Mesenteric fat pad (tissue), 1 donor: ENCODE measurements at regions not wholly inside any gene's neighbourhood (a gene's known extent, or its start where the extent isn't known, plus 50 kb on each side); places are given as distances from the start of the nearest gene placed in this dataset.

Experiments used
- DNase-seq: peaks from one replicate; pipeline ENCODE4 v3.0.0-alpha.2; 2020; ENCODE audit warnings: low spot score
- donor health status: DM: yes; HTN: yes; CAD: no.

- DNase-seq: no peak
These were observed 491.7 kb downstream of the SNAPC1 start for GRCh38 chr14:62253911-62254310.

- DNase-seq: no peak
These were observed 507.0 kb downstream of the SNAPC1 start for GRCh38 chr14:62269204-62269603.

GRCh38 chr14:62270236-62270635, 508.0 kb downstream of the SNAPC1 start:
- no peak for DNase-seq

- DNase-seq: no peak
These were observed 518.1 kb downstream of the SNAPC1 start for GRCh38 chr14:62280366-62280765.

GRCh38 chr14:62283837-62284236, 521.6 kb downstream of the SNAPC1 start:
- DNase-seq: no peak

- no peak for DNase-seq
These were observed 527.3 kb downstream of the SNAPC1 start for GRCh38 chr14:62289471-62289870.

GRCh38 chr14:62301080-62301479, 538.9 kb downstream of the SNAPC1 start:
- no peak for DNase-seq

- no peak for DNase-seq
These were observed 539.7 kb downstream of the SNAPC1 start for GRCh38 chr14:62301911-62302310.

GRCh38 chr14:62303437-62303836, 541.2 kb downstream of the SNAPC1 start:
- DNase-seq: no peak

GRCh38 chr14:62304257-62304656, 542.0 kb downstream of the SNAPC1 start:
- no peak for DNase-seq

GRCh38 chr14:62307844-62308243, 545.6 kb downstream of the SNAPC1 start:
- DNase-seq: no peak

- DNase-seq: no peak
These were observed 546.1 kb downstream of the SNAPC1 start for GRCh38 chr14:62308316-62308715.

GRCh38 chr14:62308891-62309290, 546.7 kb downstream of the SNAPC1 start:
- DNase-seq: no peak

GRCh38 chr14:62313212-62313611, 551.0 kb downstream of the SNAPC1 start:
- no peak for DNase-seq

GRCh38 chr14:62314221-62314620, 552.0 kb downstream of the SNAPC1 start:
- no peak for DNase-seq

- no peak for DNase-seq
These were observed 552.7 kb downstream of the SNAPC1 start for GRCh38 chr14:62314871-62315270.

- no peak for DNase-seq
These were observed 553.4 kb downstream of the SNAPC1 start for GRCh38 chr14:62315631-62316030.

- no peak for DNase-seq
These were observed 560.0 kb downstream of the SNAPC1 start for GRCh38 chr14:62322216-62322615.

GRCh38 chr14:62329427-62329826, 567.2 kb downstream of the SNAPC1 start:
- DNase-seq: no peak

- no peak for DNase-seq
These were observed 585.4 kb downstream of the SNAPC1 start for GRCh38 chr14:62347562-62348011.

- DNase-seq: no peak
These were observed 595.1 kb downstream of the SNAPC1 start for GRCh38 chr14:62357362-62357761.

- DNase-seq: no peak
These were observed 601.9 kb downstream of the SNAPC1 start for GRCh38 chr14:62364161-62364560.

- DNase-seq: no peak
These were observed 602.6 kb downstream of the SNAPC1 start for GRCh38 chr14:62364800-62365280.
